Body of pancreas (tissue), 4 donors: ENCODE measurements at regions not wholly inside any gene's neighbourhood (a gene's known extent, or its start where the extent isn't known, plus 50 kb on each side); places are given as distances from the start of the nearest gene placed in this dataset.

Experiments
- CTCF ChIP-seq, 7 experiments: fragments of 450-650 bp in 4 of 7; fragments of 200-600 bp in 3 of 7; sonication (generic) in 3 of 7; IDR thresholded peaks; one replicate each; pipeline ENCODE4 v1.5.1; 2016 to 2019; ENCODE audit warnings: antibody characterized with exemption in 7 of 7
- POLR2A ChIP-seq, 3 donors: fragments of 450-650 bp; IDR thresholded peaks; one replicate each; pipeline ENCODE4 v1.6.1; 2016; ENCODE audit warnings: antibody characterized with exemption in 3 of 3, mild to moderate bottlenecking in 2 of 3

GRCh38 chr12:41910578-41911320 is 233.9 kb downstream of the GXYLT1 start:
- no peak for TF ChIP-seq CTCF (IDR thresholded peaks at IDR 0.05)
- no peak for TF ChIP-seq POLR2A (IDR thresholded peaks at IDR 0.05)
